Osteoblast (primary cell): ENCODE measurements at regions not wholly inside any gene's neighbourhood (a gene's known extent, or its start where the extent isn't known, plus 50 kb on each side); places are given as distances from the start of the nearest gene placed in this dataset.

Experiments
- DNase-seq: peaks from one replicate; pipeline ENCODE4 v3.0.0; 2011; ENCODE audit warnings: low spot score, mixed read lengths; ENCODE audit not compliant: insufficient read length; ENCODE audit errors: missing footprints
- H2AFZ ChIP-seq: 2 replicates; pipeline ENCODE4 v1.6.0; 2011; ENCODE audit warnings: mild to moderate bottlenecking, low read length
- H3K27ac ChIP-seq: 2 replicates; pipeline ENCODE4 v1.5.1; 2011; ENCODE audit warnings: mild to moderate bottlenecking, low read depth, low read length, moderate library complexity
- H3K27me3 ChIP-seq: 2 replicates; pipeline ENCODE4 v1.6.0; 2012; ENCODE audit warnings: mild to moderate bottlenecking, control low read depth, inconsistent platforms, low read length, moderate library complexity; ENCODE audit not compliant: insufficient read depth
- H3K36me3 ChIP-seq: 2 replicates; pipeline ENCODE4 v1.5.1; 2011; ENCODE audit warnings: mild to moderate bottlenecking, low read length, control low read depth, moderate library complexity; ENCODE audit not compliant: insufficient read depth
- H3K4me1 ChIP-seq: 2 replicates; pipeline ENCODE4 v1.5.1; 2011; ENCODE audit warnings: mild to moderate bottlenecking, low read length, control low read depth, moderate library complexity; ENCODE audit not compliant: insufficient read depth
- H3K4me2 ChIP-seq: 2 replicates; pipeline ENCODE4 v1.6.0; 2011; ENCODE audit warnings: mild to moderate bottlenecking, low read length; ENCODE audit not compliant: insufficient read depth
- H3K4me3 ChIP-seq: fragments of 200-600 bp; sonication (generic); 3 replicates; pipeline ENCODE4 v1.5.1; 2012; ENCODE audit warnings: mild to moderate bottlenecking, low read length, inconsistent platforms; ENCODE audit not compliant: insufficient read depth
- H3K79me2 ChIP-seq: 2 replicates; pipeline ENCODE4 v1.6.0; 2012; ENCODE audit warnings: mild to moderate bottlenecking, low read length, control low read depth, inconsistent platforms; ENCODE audit not compliant: insufficient read depth
- H3K9me3 ChIP-seq: 2 replicates; pipeline ENCODE4 v1.5.1; 2011; ENCODE audit warnings: low read depth, low read length, control low read depth
- H4K20me1 ChIP-seq: 2 replicates; pipeline ENCODE4 v1.6.0; 2012; ENCODE audit warnings: mild to moderate bottlenecking, low read length, control low read depth; ENCODE audit not compliant: insufficient read depth
- TF ChIP-seq, protein P1 (sequence below): IDR thresholded peaks from 2 replicates; pipeline ENCODE4 v1.5.1; 2011; ENCODE audit warnings: mild to moderate bottlenecking, low read depth, low read length, moderate library complexity; ENCODE audit errors: extremely low read depth

DNA sequence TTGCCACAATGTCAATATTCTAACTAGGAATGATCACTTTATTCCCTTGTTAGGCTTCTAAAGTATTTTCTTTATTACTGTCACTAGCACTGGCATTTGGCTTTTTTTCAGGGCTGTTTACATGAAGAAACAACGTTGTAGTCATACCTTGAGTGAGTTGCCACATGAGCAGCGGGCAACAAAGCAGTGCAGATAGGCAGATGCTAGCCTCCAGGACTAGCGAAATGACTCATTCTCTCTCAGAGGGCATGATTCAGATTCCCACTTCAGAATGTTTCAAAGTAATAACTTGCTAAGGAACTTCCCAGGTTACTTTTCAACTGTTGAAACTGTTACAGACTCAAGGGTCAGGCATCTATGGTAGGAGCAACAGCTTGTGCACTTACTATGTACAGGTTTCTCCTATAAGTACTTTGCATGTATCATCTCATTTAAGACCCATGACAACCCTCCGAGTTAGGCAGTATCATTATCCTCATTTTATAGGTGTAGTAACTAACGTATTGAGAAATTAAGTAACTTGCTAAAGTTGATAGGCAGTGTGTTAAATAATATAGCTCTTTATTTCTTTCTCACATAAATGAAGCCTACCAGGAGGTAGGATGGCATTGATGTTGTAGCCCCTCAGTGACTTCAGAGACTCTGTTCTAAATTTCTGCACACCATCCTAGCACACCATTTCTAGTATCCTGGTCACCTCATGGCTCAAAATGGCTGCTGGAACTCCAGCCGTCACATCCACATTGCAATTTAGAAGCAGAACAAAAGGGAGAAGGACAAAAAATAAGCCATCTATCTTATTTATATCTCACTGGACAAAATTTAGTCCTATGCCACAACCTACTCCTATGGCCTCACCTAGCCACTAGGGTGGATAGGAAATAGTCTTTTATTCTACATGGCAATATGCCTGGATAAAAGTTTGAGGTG lies 83.3 kb downstream of the ICOS start:
- Histone ChIP-seq H3K79me2 (no peaks in the 10 kb centered on the region), H3K4me1 (peaks cover 4% of the 10 kb centered on the region), H3K4me2 (no peak overlapping the region), H3K4me3 (no peak overlapping the region), H3K27ac (no peak overlapping the region), H2AFZ (no peak overlapping the region), H3K27me3 (peaks cover 13% of the 10 kb centered on the region), H4K20me1 (no peaks in the 10 kb centered on the region), H3K9me3 (no peaks in the 10 kb centered on the region), H3K36me3 (no peaks in the 10 kb centered on the region)
- peak; percentile 43 for DNase-seq
- TF ChIP-seq, protein P1, sequence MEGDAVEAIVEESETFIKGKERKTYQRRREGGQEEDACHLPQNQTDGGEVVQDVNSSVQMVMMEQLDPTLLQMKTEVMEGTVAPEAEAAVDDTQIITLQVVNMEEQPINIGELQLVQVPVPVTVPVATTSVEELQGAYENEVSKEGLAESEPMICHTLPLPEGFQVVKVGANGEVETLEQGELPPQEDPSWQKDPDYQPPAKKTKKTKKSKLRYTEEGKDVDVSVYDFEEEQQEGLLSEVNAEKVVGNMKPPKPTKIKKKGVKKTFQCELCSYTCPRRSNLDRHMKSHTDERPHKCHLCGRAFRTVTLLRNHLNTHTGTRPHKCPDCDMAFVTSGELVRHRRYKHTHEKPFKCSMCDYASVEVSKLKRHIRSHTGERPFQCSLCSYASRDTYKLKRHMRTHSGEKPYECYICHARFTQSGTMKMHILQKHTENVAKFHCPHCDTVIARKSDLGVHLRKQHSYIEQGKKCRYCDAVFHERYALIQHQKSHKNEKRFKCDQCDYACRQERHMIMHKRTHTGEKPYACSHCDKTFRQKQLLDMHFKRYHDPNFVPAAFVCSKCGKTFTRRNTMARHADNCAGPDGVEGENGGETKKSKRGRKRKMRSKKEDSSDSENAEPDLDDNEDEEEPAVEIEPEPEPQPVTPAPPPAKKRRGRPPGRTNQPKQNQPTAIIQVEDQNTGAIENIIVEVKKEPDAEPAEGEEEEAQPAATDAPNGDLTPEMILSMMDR: no peak

DNA sequence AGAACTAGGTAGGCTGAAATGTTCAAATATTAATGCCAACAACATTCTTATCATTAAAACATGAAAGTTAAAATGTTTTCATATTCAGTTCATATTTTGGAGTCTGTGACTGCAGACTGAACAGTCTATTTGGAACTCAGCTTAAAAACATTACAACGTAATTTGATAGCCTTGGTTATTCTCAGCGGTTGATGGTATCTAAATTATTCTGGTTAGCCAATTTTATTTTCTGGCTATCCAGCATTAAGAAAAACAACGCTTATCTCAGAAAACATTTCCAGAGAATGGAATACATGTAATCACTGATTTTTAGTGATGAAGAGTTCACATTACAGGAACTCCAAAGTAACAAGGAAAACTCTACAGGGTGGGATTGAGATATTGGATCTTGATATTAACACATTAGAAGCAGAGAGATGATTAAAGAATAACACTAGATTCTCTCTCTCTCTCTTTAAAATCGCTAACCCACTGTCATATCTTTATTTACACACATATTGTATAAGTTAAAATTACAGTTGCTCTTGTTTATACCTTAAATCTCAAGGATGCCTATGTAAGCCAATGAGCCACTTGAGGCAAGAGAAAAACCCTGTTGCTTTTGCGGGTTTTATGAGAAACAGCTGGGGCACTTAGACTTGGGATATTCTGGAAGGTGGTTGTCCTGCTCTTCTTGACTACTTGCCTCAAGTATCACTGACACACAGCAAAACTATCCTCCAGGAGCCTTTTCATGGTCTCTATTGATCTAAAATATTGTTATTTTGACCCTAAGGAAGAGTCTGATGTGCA lies 84.9 kb downstream of the ICOS start:
- H3K27ac ChIP-seq: no peak overlapping the region
- no peak overlapping the region for H3K4me3 ChIP-seq
- H4K20me1 ChIP-seq: no peaks in the 10 kb centered on the region
- H3K27me3 ChIP-seq: peaks cover 13% of the 10 kb centered on the region
- H3K9me3 ChIP-seq: no peaks in the 10 kb centered on the region
- no peak for DNase-seq
- H3K4me2 ChIP-seq: no peak overlapping the region
- H2AFZ ChIP-seq: no peak overlapping the region
- TF ChIP-seq, protein P1: no peak
- no peaks in the 10 kb centered on the region for H3K79me2 ChIP-seq
- no peaks in the 10 kb centered on the region for H3K36me3 ChIP-seq
- peaks cover 4% of the 10 kb centered on the region for H3K4me1 ChIP-seq

DNA sequence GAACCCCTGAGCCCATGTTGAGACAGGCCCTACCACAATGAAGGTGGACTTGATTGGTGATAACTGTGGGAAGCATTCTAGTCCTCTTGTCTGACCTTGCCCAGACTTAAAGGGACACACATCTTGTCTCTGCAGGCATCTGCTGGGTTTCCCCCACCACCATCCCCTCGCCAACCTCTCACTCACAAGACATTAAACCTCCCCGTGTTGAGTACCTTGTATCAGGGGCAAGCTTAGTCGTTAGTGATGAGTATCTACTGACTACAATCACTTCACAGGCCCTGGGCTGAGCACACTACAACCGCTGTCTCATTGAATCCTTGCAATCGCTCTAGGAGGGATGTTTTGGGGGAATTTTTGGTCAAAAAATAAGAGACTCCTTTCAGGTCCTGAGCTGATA lies 86.0 kb downstream of the ICOS start:
- H3K9me3 ChIP-seq: no peaks in the 10 kb centered on the region
- no peaks in the 10 kb centered on the region for H3K79me2 ChIP-seq
- H3K27me3 ChIP-seq: peaks cover 13% of the 10 kb centered on the region
- no peak overlapping the region for H3K27ac ChIP-seq
- H2AFZ ChIP-seq: no peak overlapping the region
- H3K4me2 ChIP-seq: no peak overlapping the region
- no peak for DNase-seq
- no peak overlapping the region for H3K4me3 ChIP-seq
- TF ChIP-seq, protein P1: no peak
- H4K20me1 ChIP-seq: no peaks in the 10 kb centered on the region
- peaks cover 4% of the 10 kb centered on the region for H3K4me1 ChIP-seq
- no peaks in the 10 kb centered on the region for H3K36me3 ChIP-seq

DNA sequence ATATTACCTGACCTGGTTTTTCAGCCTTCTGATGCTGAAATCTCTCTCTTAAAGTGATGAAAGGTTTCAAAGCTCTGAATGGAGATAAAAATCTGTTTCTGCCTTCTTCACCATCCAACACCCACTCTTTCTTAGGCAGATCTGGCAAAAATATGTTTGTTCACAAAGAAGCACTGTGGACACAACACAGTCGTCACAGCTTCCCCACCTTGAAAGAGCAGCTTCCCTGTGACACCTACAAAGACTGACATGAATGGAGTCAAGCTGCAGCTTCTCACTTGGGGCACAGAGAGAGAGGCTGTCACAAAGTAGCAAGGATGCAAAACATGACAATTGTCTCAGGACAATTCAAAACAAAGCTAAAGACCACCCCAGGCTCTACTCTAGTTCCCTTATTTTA lies 86.5 kb downstream of the ICOS start:
- DNase-seq: no peak
- no peak overlapping the region for H3K4me3 ChIP-seq
- H3K4me2 ChIP-seq: no peak overlapping the region

More for the DNA sequence above, 86.5 kb downstream of the ICOS start:
- Histone ChIP-seq H3K27ac (no peak overlapping the region), H4K20me1 (no peaks in the 10 kb centered on the region), H3K27me3 (peaks cover 10% of the 10 kb centered on the region), H3K79me2 (no peaks in the 10 kb centered on the region), H3K9me3 (no peaks in the 10 kb centered on the region), H3K4me1 (peaks cover 4% of the 10 kb centered on the region), H2AFZ (no peak overlapping the region), H3K36me3 (no peaks in the 10 kb centered on the region)
- TF ChIP-seq, protein P1: no peak
